RWPE2 (cell line): ENCODE measurements at regions not wholly inside any gene's neighbourhood (a gene's known extent, or its start where the extent isn't known, plus 50 kb on each side); places are given as distances from the start of the nearest gene placed in this dataset.

ENCODE experiments used
- ATAC-seq: fragments of 200-7000 bp; cut with Tn5 transposase; 3 replicates; pipeline ENCODE4 v1.9.1; 2021; ENCODE audit warnings: low read depth
- DNase-seq: peaks from one replicate; pipeline ENCODE4 v3.0.0-alpha.2; 2020; ENCODE audit warnings: low spot score
- H3K27ac ChIP-seq: fragments of 450-650 bp; 2 replicates; pipeline ENCODE4 v1.5.1; 2017; ENCODE audit warnings: mild to moderate bottlenecking; ENCODE audit not compliant: poor library complexity, severe bottlenecking
- H3K27me3 ChIP-seq: fragments of 250-450 bp; sonication (Bioruptor Pico); 2 replicates; pipeline ENCODE4 v1.5.1; 2021; ENCODE audit warnings: mild to moderate bottlenecking, moderate library complexity; ENCODE audit not compliant: insufficient read depth, poor library complexity, severe bottlenecking
- H3K36me3 ChIP-seq: fragments of 250-450 bp; sonication (Bioruptor Pico); 2 replicates; pipeline ENCODE4 v1.5.1; 2020; ENCODE audit warnings: low read depth, mild to moderate bottlenecking, moderate library complexity
- H3K4me1 ChIP-seq: fragments of 250-450 bp; sonication (Bioruptor Pico); 2 replicates; pipeline ENCODE4 v1.5.1; 2021; ENCODE audit warnings: mild to moderate bottlenecking, moderate library complexity; ENCODE audit not compliant: insufficient read depth, poor library complexity, severe bottlenecking
- H3K4me3 ChIP-seq: fragments of 250-450 bp; sonication (Bioruptor Pico); 2 replicates; pipeline ENCODE4 v1.5.1; 2021; ENCODE audit warnings: mild to moderate bottlenecking, moderate library complexity; ENCODE audit not compliant: severe bottlenecking
- H3K9me3 ChIP-seq: fragments of 250-450 bp; sonication (Bioruptor Pico); 2 replicates; pipeline ENCODE4 v1.5.1; 2021; ENCODE audit warnings: mild to moderate bottlenecking, moderate library complexity; ENCODE audit not compliant: severe bottlenecking
- TF ChIP-seq, protein P1 (sequence below): fragments of 450-650 bp; IDR thresholded peaks from one replicate; pipeline ENCODE4 v1.5.1; 2017; ENCODE audit warnings: mild to moderate bottlenecking, moderate library complexity; ENCODE audit not compliant: poor library complexity, severe bottlenecking

DNA sequence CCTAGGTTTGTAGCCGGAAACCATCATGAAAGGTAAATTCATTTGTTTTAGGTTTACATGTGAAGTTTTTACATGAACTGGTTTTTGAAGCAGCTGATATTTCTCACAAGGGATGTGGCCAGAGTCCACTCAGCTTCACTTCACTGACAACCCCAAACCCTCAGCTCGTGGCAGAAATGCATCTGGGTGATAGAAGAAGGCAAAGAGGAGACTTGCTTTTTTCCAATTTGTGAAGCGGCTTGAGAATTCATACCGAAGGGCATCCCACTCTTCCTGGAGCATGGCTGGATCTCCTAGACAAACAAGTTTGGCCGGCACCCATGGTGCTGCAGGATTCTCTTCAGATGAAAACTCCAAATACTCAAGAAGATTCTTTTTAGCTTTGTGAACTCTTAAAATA is 392.8 kb upstream of the CNR1 start:
- H3K4me3 ChIP-seq, result no peak overlapping the region
- no peaks in the 10 kb centered on the region for H3K4me1 ChIP-seq
- no peak for ATAC-seq
- TF ChIP-seq, protein P1, sequence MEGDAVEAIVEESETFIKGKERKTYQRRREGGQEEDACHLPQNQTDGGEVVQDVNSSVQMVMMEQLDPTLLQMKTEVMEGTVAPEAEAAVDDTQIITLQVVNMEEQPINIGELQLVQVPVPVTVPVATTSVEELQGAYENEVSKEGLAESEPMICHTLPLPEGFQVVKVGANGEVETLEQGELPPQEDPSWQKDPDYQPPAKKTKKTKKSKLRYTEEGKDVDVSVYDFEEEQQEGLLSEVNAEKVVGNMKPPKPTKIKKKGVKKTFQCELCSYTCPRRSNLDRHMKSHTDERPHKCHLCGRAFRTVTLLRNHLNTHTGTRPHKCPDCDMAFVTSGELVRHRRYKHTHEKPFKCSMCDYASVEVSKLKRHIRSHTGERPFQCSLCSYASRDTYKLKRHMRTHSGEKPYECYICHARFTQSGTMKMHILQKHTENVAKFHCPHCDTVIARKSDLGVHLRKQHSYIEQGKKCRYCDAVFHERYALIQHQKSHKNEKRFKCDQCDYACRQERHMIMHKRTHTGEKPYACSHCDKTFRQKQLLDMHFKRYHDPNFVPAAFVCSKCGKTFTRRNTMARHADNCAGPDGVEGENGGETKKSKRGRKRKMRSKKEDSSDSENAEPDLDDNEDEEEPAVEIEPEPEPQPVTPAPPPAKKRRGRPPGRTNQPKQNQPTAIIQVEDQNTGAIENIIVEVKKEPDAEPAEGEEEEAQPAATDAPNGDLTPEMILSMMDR, result no peak
- H3K36me3 ChIP-seq, result no peaks in the 10 kb centered on the region
- H3K9me3 ChIP-seq, result no peaks in the 10 kb centered on the region
- no peak overlapping the region for H3K27ac ChIP-seq
- DNase-seq, result no peak
- H3K27me3 ChIP-seq, result no peaks in the 10 kb centered on the region

DNA sequence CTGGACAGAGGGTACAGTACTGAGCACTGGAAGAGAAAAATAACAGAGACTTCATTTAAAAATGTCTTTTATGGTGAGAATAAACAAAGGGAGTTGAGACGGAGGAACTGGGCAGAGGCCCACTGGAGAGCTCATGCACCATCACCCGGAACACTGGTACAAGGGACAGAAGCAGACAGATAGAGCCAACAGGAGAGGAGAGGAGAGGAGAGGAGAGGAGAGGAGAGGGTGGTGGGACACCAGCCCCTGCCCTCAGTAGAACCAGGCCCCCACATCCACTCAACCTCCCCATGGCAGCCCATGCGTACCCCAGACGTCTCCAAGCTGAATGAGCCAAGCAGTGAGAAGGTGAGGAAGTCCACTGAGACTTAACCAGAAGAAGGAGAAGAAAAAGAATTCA is 390.5 kb upstream of the CNR1 start:
- no peak for ATAC-seq
- TF ChIP-seq, protein P1, result no peak

DNA sequence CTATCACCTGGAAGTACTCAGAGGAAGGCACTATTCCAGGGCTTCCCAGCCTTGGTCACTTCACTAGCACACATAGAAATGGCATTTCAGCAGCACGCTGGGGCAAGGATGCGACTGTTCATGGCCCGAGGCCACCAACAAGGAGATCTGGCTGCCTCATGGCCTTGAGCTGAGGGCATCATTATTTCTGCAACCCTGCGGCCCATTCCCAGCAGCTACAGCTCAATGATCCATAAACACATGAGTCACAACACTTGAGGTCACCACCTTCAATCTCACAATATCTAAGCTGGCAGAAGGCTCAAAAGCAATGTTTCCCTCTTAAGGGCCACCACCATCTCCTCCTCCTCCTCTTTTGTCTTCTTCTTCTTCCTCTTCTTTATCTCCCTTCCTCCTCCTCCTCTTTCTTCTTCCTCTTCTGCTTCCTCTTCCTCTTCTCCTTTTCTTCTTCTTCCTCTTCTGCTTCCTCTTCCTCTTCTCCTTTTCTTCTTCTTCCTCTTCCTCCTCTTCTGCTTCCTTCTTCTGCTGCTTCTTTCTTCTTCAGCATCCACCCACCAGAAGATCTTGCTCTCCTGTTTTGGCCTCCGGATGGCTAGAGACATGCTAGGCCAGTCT is 382.9 kb upstream of the CNR1 start:
- no peak overlapping the region for H3K4me3 ChIP-seq
- TF ChIP-seq, protein P1, result no peak
- no peaks in the 10 kb centered on the region for H3K27me3 ChIP-seq
- H3K9me3 ChIP-seq, result no peaks in the 10 kb centered on the region
- no peaks in the 10 kb centered on the region for H3K36me3 ChIP-seq
- H3K4me1 ChIP-seq, result no peaks in the 10 kb centered on the region
- H3K27ac ChIP-seq, result no peak overlapping the region
- ATAC-seq (no peak), DNase-seq (no peak)

More for the DNA sequence above, 390.5 kb upstream of the CNR1 start:
- no peak overlapping the region for H3K27ac ChIP-seq
- no peaks in the 10 kb centered on the region for H3K36me3 ChIP-seq
- H3K9me3 ChIP-seq, result no peaks in the 10 kb centered on the region
- no peaks in the 10 kb centered on the region for H3K27me3 ChIP-seq
- DNase-seq, result no peak
- H3K4me1 ChIP-seq, result no peaks in the 10 kb centered on the region
- H3K4me3 ChIP-seq, result no peak overlapping the region

DNA sequence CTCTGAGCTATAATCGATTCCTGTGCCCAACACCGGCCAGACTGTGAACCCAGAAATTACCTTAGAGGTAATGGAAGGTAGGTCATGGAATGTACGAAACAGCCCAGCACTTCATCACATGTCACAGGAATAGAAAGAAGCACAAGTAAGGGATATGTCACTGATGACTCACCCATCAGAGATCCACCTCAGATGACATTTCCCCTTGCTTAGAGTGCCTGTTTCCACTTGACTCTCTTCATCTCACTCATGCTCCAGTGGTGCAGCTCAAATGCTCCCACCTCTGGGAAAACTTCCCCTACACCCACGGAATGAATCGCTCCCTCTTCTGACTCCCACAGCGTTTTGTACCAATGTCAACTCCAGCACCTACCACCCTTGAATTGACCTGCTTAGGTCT is 381.6 kb upstream of the CNR1 start:
- H3K9me3 ChIP-seq, result no peaks in the 10 kb centered on the region
- TF ChIP-seq, protein P1, result no peak
- no peaks in the 10 kb centered on the region for H3K4me1 ChIP-seq
- H3K4me3 ChIP-seq, result no peak overlapping the region
- ATAC-seq (no peak), DNase-seq (no peak)
- no peaks in the 10 kb centered on the region for H3K36me3 ChIP-seq
- H3K27ac ChIP-seq, result no peak overlapping the region
- no peaks in the 10 kb centered on the region for H3K27me3 ChIP-seq

DNA sequence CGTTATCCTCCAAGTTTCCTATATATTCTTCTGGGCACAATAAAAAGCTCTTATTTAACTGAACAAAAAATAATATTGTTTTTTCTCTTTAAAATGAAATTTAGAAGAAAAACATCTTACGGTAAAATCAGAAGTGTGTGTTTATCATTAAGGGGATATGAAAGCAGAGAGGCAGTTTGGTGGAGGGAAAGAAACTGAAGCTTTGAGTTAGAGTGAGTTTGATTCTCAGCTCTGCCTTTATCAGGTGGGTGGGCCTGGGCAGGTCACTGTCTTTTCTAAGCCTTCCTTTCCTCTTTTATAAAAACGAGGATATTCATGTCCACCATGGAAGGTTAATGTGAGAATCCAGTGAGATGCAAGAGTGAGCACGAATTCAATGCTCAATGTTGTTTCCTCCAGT is 379.8 kb upstream of the CNR1 start:
- TF ChIP-seq, protein P1, result no peak
- no peak for DNase-seq

More for the DNA sequence above, 379.8 kb upstream of the CNR1 start:
- H3K4me3 ChIP-seq, result no peak overlapping the region
- H3K27ac ChIP-seq, result no peak overlapping the region
- no peak for ATAC-seq
- no peaks in the 10 kb centered on the region for H3K27me3 ChIP-seq
- no peaks in the 10 kb centered on the region for H3K4me1 ChIP-seq
- H3K9me3 ChIP-seq, result no peaks in the 10 kb centered on the region
- H3K36me3 ChIP-seq, result no peaks in the 10 kb centered on the region
